ENCODE measurements at regions not wholly inside any gene's neighbourhood (a gene's known extent, or its start where the extent isn't known, plus 50 kb on each side); places are given as distances from the start of the nearest gene placed in this dataset.

GRCh38 chr7:51666266-51666665 lies 349.7 kb upstream of the COBL start:
- no peak for TF ChIP-seq CTCF (IDR thresholded peaks at IDR 0.05)
- no peak for TF ChIP-seq POLR2A (IDR thresholded peaks at IDR 0.05)
- TF ChIP-seq EP300 (IDR thresholded peaks at IDR 0.05), result no peak
